Right forelimb (tissue), 1 donor: ENCODE measurements at regions not wholly inside any gene's neighbourhood (a gene's known extent, or its start where the extent isn't known, plus 50 kb on each side); places are given as distances from the start of the nearest gene placed in this dataset.

Source experiments
- DNase-seq: peaks from one replicate; pipeline ENCODE4 v3.0.0-alpha.2; 2018

- no peak for DNase-seq
These were observed 53.0 kb downstream of the RASSF10 start for GRCh38 chr11:13062115-13062514.

- DNase-seq, result no peak
These were observed 55.5 kb downstream of the RASSF10 start for GRCh38 chr11:13064593-13064992.

GRCh38 chr11:13065200-13065787 lies 56.2 kb downstream of the RASSF10 start:
- DNase-seq, result no peak

- DNase-seq, result no peak
These were observed 59.1 kb downstream of the RASSF10 start for GRCh38 chr11:13068211-13068610.

GRCh38 chr11:13073119-13073981 lies 64.2 kb downstream of the RASSF10 start:
- no peak for DNase-seq

- no peak for DNase-seq
These were observed 65.8 kb downstream of the RASSF10 start for GRCh38 chr11:13074714-13075464.

- no peak for DNase-seq
These were observed 67.8 kb downstream of the RASSF10 start for GRCh38 chr11:13076961-13077360.

- no peak for DNase-seq
These were observed 71.7 kb downstream of the RASSF10 start for GRCh38 chr11:13080861-13081260.

GRCh38 chr11:13082588-13082987 lies 73.5 kb downstream of the RASSF10 start:
- no peak for DNase-seq

- DNase-seq, result no peak
These were observed 81.2 kb downstream of the RASSF10 start for GRCh38 chr11:13090228-13090708.

- no peak for DNase-seq
These were observed 82.3 kb downstream of the RASSF10 start for GRCh38 chr11:13091373-13091772.

GRCh38 chr11:13091804-13092203 lies 82.7 kb downstream of the RASSF10 start:
- no peak for DNase-seq

- no peak for DNase-seq
These were observed 86.0 kb downstream of the RASSF10 start for GRCh38 chr11:13094930-13095687.

GRCh38 chr11:13098063-13098462 lies 88.9 kb downstream of the RASSF10 start:
- no peak for DNase-seq

GRCh38 chr11:13098616-13099289 lies 89.6 kb downstream of the RASSF10 start:
- no peak for DNase-seq

GRCh38 chr11:13101644-13102512 lies 92.8 kb downstream of the RASSF10 start:
- DNase-seq, result no peak

GRCh38 chr11:13102513-13102840 lies 93.4 kb downstream of the RASSF10 start:
- DNase-seq, result no peak

GRCh38 chr11:13102865-13103539 lies 93.9 kb downstream of the RASSF10 start:
- no peak for DNase-seq

- DNase-seq, result no peak
These were observed 94.9 kb downstream of the RASSF10 start for GRCh38 chr11:13103962-13104554.

- no peak for DNase-seq
These were observed 95.6 kb downstream of the RASSF10 start for GRCh38 chr11:13104619-13105236.
